ENCODE measurements at regions not wholly inside any gene's neighbourhood (a gene's known extent, or its start where the extent isn't known, plus 50 kb on each side); places are given as distances from the start of the nearest gene placed in this dataset.

DNA sequence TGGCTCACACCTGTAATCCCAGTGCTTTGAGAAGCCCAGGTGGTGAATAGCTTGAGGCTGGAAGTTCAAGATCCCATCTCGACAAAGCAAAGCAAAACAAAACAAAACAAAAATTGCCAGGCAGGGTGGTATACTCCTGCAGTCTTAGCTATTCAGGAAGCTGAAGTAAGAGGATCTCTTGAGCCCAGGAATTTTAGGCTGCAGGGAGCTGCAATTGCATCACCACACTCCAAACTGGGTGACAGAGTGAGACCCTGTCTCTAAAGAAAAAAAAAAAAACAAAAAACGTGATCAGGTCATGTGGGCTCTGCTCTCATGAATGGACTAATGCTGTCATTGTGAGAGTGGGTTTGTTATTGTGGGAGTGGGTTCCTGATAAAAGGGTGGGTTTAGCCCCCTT lies 409.1 kb downstream of the NPIPA7 start:
- intact Hi-C loops (cut with DNase I) = no loop called here
- Histone ChIP-seq H3K27me3 (no peaks in the 10 kb centered on the region), H3K36me3 (no peaks in the 10 kb centered on the region), H3K4me1 (no peaks in the 10 kb centered on the region), H3K4me3 (replicated peaks in 1 of 3) (no peak overlapping the region), H3K27ac (no peak overlapping the region), H3K9me3 (no peaks in the 10 kb centered on the region)
- no peak for TF ChIP-seq POLR2A (IDR thresholded peaks at IDR 0.05)
- TF ChIP-seq, protein P1, sequence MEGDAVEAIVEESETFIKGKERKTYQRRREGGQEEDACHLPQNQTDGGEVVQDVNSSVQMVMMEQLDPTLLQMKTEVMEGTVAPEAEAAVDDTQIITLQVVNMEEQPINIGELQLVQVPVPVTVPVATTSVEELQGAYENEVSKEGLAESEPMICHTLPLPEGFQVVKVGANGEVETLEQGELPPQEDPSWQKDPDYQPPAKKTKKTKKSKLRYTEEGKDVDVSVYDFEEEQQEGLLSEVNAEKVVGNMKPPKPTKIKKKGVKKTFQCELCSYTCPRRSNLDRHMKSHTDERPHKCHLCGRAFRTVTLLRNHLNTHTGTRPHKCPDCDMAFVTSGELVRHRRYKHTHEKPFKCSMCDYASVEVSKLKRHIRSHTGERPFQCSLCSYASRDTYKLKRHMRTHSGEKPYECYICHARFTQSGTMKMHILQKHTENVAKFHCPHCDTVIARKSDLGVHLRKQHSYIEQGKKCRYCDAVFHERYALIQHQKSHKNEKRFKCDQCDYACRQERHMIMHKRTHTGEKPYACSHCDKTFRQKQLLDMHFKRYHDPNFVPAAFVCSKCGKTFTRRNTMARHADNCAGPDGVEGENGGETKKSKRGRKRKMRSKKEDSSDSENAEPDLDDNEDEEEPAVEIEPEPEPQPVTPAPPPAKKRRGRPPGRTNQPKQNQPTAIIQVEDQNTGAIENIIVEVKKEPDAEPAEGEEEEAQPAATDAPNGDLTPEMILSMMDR (IDR thresholded peaks at IDR 0.05) = no peak
- 30 to 37% methylated on average over 2 of the region's 2 CpGs for WGBS, 2 donors
- DNase-seq = no peak

DNA sequence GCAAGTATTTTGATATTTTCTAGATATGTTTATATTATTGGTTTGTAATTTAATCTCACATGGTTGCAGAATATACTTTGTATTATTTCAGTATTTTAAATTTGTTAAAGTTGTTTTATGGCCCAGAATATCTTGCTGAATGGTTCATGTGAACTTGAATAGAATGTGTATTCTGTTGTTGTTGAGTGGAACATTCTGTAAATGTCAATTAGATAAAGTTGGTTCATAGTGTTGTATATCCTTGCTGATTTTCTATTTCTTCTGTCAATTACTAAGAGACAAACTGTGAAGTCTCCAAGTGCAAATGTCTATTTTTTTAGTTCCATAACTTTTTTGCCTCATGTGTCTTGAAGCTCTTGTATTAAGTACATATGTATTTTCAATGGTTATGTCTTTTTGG lies 411.7 kb downstream of the NPIPA7 start:
- no peak for DNase-seq
- no peak overlapping the region for H3K27ac ChIP-seq
- intact Hi-C loops (cut with DNase I) = no loop called here
- TF ChIP-seq POLR2A (IDR thresholded peaks at IDR 0.05) = no peak
- TF ChIP-seq, protein P1 (IDR thresholded peaks at IDR 0.05) = no peak
- no peaks in the 10 kb centered on the region for H3K27me3 ChIP-seq
- no peaks in the 10 kb centered on the region for H3K9me3 ChIP-seq
- no peak overlapping the region for H3K4me3 ChIP-seq (replicated peaks in 1 of 3)
- H3K4me1 ChIP-seq = no peaks in the 10 kb centered on the region
- no peaks in the 10 kb centered on the region for H3K36me3 ChIP-seq

DNA sequence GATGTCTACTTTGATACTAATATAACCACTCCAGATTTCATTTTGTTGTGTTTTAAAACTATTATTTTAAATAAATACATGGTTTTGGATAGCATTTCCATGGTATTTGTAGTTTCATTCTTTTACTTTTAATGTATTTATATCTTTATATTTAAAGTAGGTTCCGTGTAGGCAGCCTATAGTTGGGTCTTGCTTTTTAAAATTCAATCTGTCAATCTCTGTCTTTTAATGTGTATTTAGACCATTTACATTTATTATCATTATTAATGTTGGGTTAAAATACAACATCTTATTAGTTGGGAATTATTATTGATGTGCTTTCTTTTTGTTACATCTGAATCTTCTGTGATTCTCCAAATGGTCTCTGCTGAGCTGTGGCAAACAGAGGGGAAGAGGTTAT lies 412.1 kb downstream of the NPIPA7 start:
- 87 to 94% methylated on average over 1 of the region's 1 CpG for WGBS, 2 donors

DNA sequence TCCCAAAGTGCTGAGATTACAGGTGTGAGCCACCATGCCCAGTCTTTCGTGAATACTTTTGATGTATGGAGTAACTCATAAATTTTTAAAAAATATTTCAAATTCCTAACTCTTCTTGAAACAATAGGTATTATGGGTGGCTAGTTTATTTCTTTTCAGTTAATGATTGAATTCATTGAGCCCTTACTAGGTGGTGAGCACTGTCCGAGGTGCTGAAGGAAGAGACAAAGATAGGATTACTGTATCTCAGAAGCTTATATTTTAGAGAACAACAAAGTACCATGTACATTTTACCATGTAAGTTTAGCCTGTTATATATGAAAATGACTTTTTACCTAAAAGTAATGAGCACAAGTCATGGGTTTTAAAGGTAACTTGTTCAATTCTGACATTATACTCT lies 418.3 kb downstream of the NPIPA7 start:
- 63 to 67% methylated on average over 2 of the region's 2 CpGs for whole genome bisulfite sequencing, 2 donors
- H3K4me3 ChIP-seq (replicated peaks in 1 of 3) = no peak overlapping the region
- TF ChIP-seq, protein P1 (IDR thresholded peaks at IDR 0.05) = no peak
- no peak for DNase-seq
- no peaks in the 10 kb centered on the region for H3K27me3 ChIP-seq
- no peaks in the 10 kb centered on the region for H3K9me3 ChIP-seq
- H3K36me3 ChIP-seq = no peaks in the 10 kb centered on the region
- H3K27ac ChIP-seq = no peak overlapping the region
- intact Hi-C loops (cut with DNase I) = no loop called here
- no peaks in the 10 kb centered on the region for H3K4me1 ChIP-seq

More for the DNA sequence above, 412.1 kb downstream of the NPIPA7 start:
- no peak for DNase-seq
- Histone ChIP-seq H3K36me3 (no peaks in the 10 kb centered on the region), H3K27me3 (no peaks in the 10 kb centered on the region), H3K9me3 (no peaks in the 10 kb centered on the region), H3K27ac (no peak overlapping the region), H3K4me1 (no peaks in the 10 kb centered on the region), H3K4me3 (replicated peaks in 1 of 3) (no peak overlapping the region)
- TF ChIP-seq, protein P1 (IDR thresholded peaks at IDR 0.05) = no peak
- intact Hi-C loops (cut with DNase I) = no loop called here

DNA sequence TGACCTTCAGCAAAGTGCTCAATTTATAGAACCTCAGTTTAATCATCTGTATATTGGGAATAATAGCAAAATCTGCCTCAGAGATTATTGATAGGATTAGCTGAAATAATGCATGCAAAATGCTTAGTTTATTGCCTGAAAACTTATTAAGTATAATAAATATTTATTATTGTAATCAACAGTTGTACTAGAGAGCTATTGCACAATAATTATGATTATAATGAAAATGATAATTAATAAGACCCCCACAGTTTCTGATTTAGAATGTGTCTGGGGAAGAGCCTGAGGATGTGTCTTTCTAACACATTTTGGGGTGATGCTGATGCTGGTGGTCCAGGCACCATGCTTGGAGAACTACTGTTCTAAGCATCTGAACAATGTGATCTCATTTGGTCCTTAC lies 419.6 kb downstream of the NPIPA7 start:
- H3K36me3 ChIP-seq = no peaks in the 10 kb centered on the region
- no peak overlapping the region for H3K27ac ChIP-seq
- H3K9me3 ChIP-seq = no peaks in the 10 kb centered on the region
- H3K4me3 ChIP-seq (replicated peaks in 1 of 3) = no peak overlapping the region
- no peaks in the 10 kb centered on the region for H3K27me3 ChIP-seq
- no peak for DNase-seq
- intact Hi-C loops (cut with DNase I) = no loop called here
- TF ChIP-seq, protein P1 (IDR thresholded peaks at IDR 0.05) = no peak
- no peak for TF ChIP-seq POLR2A (IDR thresholded peaks at IDR 0.05)
- H3K4me1 ChIP-seq = no peaks in the 10 kb centered on the region
